Breast epithelium (tissue), 3 donors: ENCODE measurements at regions not wholly inside any gene's neighbourhood (a gene's known extent, or its start where the extent isn't known, plus 50 kb on each side); places are given as distances from the start of the nearest gene placed in this dataset.

Experiments used
- CTCF ChIP-seq, 3 donors: fragments of 450-650 bp; IDR thresholded peaks; one replicate each; pipeline ENCODE4 v1.5.1; 2016 to 2017; ENCODE audit warnings: antibody characterized with exemption in 3 of 3, mild to moderate bottlenecking in 3 of 3, moderate library complexity in 3 of 3
- POLR2A ChIP-seq: fragments of 450-650 bp; IDR thresholded peaks from one replicate; pipeline ENCODE4 v1.6.1; 2016; ENCODE audit warnings: antibody characterized with exemption, mild to moderate bottlenecking, moderate library complexity
- POLR2AphosphoS5 ChIP-seq, 3 donors: sonication (generic); formaldehyde crosslinking; IDR thresholded peaks; one replicate each; pipeline ENCODE4 v1.6.1; 2017; ENCODE audit warnings: antibody characterized with exemption in 3 of 3

- no peak for TF ChIP-seq CTCF (IDR thresholded peaks at IDR 0.05)
- TF ChIP-seq POLR2A, result no peak
- TF ChIP-seq POLR2AphosphoS5 (IDR thresholded peaks at IDR 0.05), result no peak
Measured at GRCh38 chr15:99914723-99915122, 181.5 kb upstream of the LYSMD4 start.
